ENCODE measurements at regions not wholly inside any gene's neighbourhood (a gene's known extent, or its start where the extent isn't known, plus 50 kb on each side); places are given as distances from the start of the nearest gene placed in this dataset.
"Not testable (repeated sequence)": the region's sequence is repeated elsewhere in the genome, so short reads cannot be mapped to it uniquely, and the experiment has no call there.

DNA sequence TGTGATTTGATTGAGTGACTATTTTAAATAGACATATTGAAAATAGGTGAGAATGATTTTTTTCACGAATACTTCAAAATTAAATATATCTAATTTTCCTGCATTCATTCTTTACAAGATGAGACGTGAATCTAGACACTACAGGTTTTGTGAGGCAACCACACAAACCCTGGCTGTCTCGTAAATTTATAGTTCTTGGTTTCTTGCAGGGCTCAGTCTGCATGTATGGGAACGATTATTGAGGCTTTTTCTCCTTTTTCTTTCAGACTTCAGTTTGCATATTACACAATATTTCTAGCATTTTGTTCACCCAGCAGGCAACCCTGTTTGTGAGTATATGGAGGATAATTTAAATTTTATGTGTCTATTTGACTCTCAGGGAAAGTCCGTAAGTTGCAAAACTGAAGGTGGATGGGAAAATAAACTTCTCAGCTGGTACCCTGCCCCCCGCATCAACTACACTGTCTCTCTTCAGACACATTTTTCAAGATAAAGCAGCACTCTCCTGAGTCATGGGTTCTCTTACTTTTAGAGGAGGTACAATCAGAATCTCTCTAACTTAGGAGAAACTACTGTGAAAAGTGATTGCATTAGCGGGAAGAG, 1349.3 kb downstream of the GRIK2 start:
- Histone ChIP-seq H3K9me3 (ENCODE audit: low read length) (no peaks in the 10 kb centered on the region), H3K4me3 (ENCODE audit: low read length) (no peak overlapping the region), H3K36me3 (ENCODE audit: insufficient read depth, low read length) (no peaks in the 10 kb centered on the region), H3K4me1 (ENCODE audit: insufficient read depth, low read length) (no peaks in the 10 kb centered on the region), H3K27ac (ENCODE audit: low read depth, low read length) (no peak overlapping the region), H3K27me3 (ENCODE audit: insufficient read depth, low read length, poor library complexity, severe bottlenecking) (no peaks in the 10 kb centered on the region)
- no peaks in the 10 kb centered on the region for H3K4me1 Mint-ChIP-seq
- H3K9me3 Mint-ChIP-seq, result peaks cover under 1 to 12% (median 3%) of the 10 kb centered on the region in 5 donors
- H3K4me3 Mint-ChIP-seq, result no peak overlapping the region
- DNase-seq, result no peak
- CTCF ChIA-PET, result no interaction called here
- H3K27ac Mint-ChIP-seq, result no peak overlapping the region
- no peaks in the 10 kb centered on the region for H3K36me3 Mint-ChIP-seq
- POLR2A ChIA-PET, result no interaction called here
- no peaks in the 10 kb centered on the region for H3K27me3 Mint-ChIP-seq

DNA sequence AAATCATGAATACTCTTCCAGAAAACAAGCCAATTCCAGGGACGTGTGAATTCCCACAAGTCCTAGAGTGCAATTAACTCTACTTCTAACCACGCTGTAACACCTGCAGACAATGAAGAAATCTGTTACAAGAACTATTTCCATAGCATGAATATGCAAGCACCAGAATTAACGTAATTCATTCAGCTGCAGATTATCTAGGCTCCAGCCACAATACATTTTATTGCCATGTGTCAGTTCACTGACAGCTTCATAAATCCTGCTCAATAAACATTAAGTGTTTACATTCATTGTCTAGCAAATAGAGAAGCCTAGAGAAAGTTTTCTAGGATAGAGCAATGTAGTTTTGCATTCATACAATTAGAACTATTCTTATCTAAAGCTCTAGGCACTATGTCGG, 1348.5 kb downstream of the GRIK2 start:
- no peak for DNase-seq
- Histone ChIP-seq H3K4me3 (ENCODE audit: low read length) (no peak overlapping the region), H3K27ac (ENCODE audit: low read depth, low read length) (no peak overlapping the region), H3K4me1 (ENCODE audit: insufficient read depth, low read length) (no peaks in the 10 kb centered on the region), H3K9me3 (ENCODE audit: low read length) (no peaks in the 10 kb centered on the region), H3K27me3 (ENCODE audit: insufficient read depth, low read length, poor library complexity, severe bottlenecking) (no peaks in the 10 kb centered on the region), H3K36me3 (ENCODE audit: insufficient read depth, low read length) (no peaks in the 10 kb centered on the region)
- ChIA-PET POLR2A (no interaction called here), CTCF (no interaction called here)
- Mint-ChIP-seq H3K4me1 (no peaks in the 10 kb centered on the region), H3K27me3 (no peaks in the 10 kb centered on the region), H3K27ac (no peak overlapping the region), H3K9me3 (peaks cover 2 to 15% (median 3%) of the 10 kb centered on the region in 5 donors), H3K36me3 (no peaks in the 10 kb centered on the region), H3K4me3 (no peak overlapping the region)

DNA sequence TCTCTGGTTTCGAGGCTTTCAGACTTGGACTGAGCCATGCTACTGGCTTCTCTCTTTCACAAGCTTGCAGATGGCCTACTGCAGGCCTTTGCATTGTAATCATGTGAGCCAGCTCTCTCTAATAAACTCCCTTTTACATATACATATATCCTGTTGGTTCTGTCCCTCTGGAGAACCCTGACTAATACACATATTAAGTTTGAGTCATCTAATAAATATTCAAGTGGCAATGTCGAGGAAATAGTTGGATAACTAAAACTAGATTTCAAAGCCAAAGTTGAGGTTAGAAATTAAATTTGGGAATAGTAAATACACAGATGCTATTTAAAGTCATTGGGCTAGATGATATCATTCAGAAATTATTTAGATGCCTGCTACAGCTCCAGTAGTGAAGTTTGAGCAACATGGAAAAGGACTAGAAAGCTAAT, 1343.4 kb downstream of the GRIK2 start:
- H3K4me3 ChIP-seq (ENCODE audit: low read length), result no peak overlapping the region
- Mint-ChIP-seq H3K9me3 (peaks cover 0 to 21% (median 2%) of the 10 kb centered on the region in 5 donors), H3K27me3 (no peaks in the 10 kb centered on the region), H3K27ac (no peak overlapping the region), H3K36me3 (no peaks in the 10 kb centered on the region), H3K4me1 (no peaks in the 10 kb centered on the region), H3K4me3 (no peak overlapping the region)
- H3K27ac ChIP-seq (ENCODE audit: low read depth, low read length), result no peak overlapping the region
- H3K9me3 ChIP-seq (ENCODE audit: low read length), result no peaks in the 10 kb centered on the region
- no peaks in the 10 kb centered on the region for H3K4me1 ChIP-seq (ENCODE audit: insufficient read depth, low read length)
- H3K36me3 ChIP-seq (ENCODE audit: insufficient read depth, low read length), result no peaks in the 10 kb centered on the region
- no peaks in the 10 kb centered on the region for H3K27me3 ChIP-seq (ENCODE audit: insufficient read depth, low read length, poor library complexity, severe bottlenecking)
- no peak for DNase-seq
- ChIA-PET CTCF (no interaction called here), POLR2A (no interaction called here)

DNA sequence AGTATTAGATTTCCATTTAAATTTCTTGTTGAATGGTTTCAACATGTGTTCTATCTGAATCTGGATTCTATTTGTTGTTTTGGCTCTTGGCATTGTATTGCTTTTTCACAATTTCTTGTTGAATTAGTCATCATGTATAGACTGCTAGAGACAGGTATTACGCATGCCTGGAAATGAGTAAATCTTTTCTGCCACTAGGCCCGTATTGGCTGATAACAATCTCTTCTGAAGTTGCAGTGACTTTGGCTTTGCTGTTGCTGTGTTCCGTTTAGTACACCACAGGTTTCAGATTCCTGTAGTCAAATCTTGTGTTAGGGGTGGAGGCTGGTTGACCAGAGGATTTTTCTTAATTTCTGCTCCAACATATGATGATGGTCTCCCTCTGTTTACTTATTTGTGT, 1339.4 kb downstream of the GRIK2 start:
- Histone ChIP-seq H3K4me3 (ENCODE audit: low read length) (no peak overlapping the region), H3K4me1 (ENCODE audit: insufficient read depth, low read length) (no peaks in the 10 kb centered on the region), H3K27me3 (ENCODE audit: insufficient read depth, low read length, poor library complexity, severe bottlenecking) (no peaks in the 10 kb centered on the region), H3K36me3 (ENCODE audit: insufficient read depth, low read length) (no peaks in the 10 kb centered on the region), H3K27ac (ENCODE audit: low read depth, low read length) (no peak overlapping the region), H3K9me3 (ENCODE audit: low read length) (no peaks in the 10 kb centered on the region)
- no peak for DNase-seq
- no peak overlapping the region for H3K4me3 Mint-ChIP-seq
- H3K36me3 Mint-ChIP-seq, result no peaks in the 10 kb centered on the region
- CTCF ChIA-PET, result no interaction called here
- POLR2A ChIA-PET, result no interaction called here
- H3K9me3 Mint-ChIP-seq, result peaks cover 0 to 16% (median 0%) of the 10 kb centered on the region in 5 donors
- H3K27ac Mint-ChIP-seq, result no peak overlapping the region
- no peaks in the 10 kb centered on the region for H3K4me1 Mint-ChIP-seq
- H3K27me3 Mint-ChIP-seq, result no peaks in the 10 kb centered on the region

DNA sequence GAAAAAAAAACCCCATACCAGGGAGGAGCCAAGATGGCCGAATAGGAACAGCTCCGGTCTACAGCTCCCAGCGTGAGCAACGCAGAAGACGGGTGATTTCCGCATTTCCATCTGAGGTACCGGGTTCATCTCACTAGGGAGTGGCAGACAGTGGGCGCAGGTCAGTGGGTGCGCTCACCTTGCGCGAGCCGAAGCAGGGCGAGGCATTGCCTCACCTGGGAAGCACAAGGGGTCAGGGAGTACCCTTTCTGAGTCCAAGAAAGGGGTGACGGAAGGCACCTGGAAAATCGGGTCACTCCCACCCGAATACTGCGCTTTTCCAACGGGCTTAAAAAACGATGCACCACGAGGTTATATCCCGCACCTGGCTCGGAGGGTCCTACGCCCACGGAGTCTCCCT, 1328.6 kb downstream of the GRIK2 start:
- H3K9me3 Mint-ChIP-seq, H3K4me1 Mint-ChIP-seq: not testable (repeated sequence)

DNA sequence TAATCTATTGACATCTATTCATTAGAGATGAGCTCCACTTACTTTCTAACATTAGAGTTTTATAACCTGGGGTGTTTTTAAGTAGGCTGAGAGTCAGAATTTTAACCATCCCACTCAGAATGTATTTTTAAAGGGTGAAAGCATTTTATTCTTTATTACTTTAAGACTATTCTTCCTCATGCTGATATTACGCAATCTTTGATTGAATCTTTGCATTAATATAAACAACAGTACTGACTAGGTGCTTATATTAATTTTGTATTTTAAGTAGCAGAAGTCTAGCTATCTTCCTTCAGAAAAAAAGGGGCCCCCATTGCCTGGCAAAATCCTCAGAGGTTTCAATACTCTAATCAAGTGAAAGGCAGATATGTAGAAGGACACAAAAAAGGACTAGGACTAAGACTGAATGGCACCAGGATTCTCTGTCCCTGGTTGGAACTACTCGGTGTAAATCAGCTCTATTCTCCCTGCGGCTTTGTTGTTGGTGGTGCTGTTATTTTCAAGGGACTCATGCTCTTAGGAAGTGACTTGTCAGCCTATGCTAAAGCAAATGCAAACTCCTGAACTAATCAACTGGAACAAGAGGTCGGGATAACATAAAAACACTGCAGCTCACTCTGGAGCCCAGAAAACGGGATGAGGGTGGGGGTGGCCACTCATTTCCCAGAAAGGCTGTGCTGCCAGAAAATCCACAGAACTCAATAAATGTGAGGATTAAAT, 1324.4 kb downstream of the GRIK2 start:
- Mint-ChIP-seq H3K4me3 (no peak overlapping the region), H3K4me1 (no peaks in the 10 kb centered on the region), H3K9me3 (peaks cover 0 to 7% (median 2%) of the 10 kb centered on the region in 5 donors)

More for the DNA sequence above, 1328.6 kb downstream of the GRIK2 start:
- H3K9me3 ChIP-seq (ENCODE audit: low read length); POLR2A ChIA-PET; H3K27ac Mint-ChIP-seq; DNase-seq; H3K36me3 Mint-ChIP-seq; H3K4me1 ChIP-seq (ENCODE audit: insufficient read depth, low read length); H3K4me3 Mint-ChIP-seq; H3K4me3 ChIP-seq (ENCODE audit: low read length); H3K36me3 ChIP-seq (ENCODE audit: insufficient read depth, low read length); H3K27ac ChIP-seq (ENCODE audit: low read depth, low read length); H3K27me3 Mint-ChIP-seq; H3K27me3 ChIP-seq (ENCODE audit: insufficient read depth, low read length, poor library complexity, severe bottlenecking); CTCF ChIA-PET: not testable (repeated sequence)

DNA sequence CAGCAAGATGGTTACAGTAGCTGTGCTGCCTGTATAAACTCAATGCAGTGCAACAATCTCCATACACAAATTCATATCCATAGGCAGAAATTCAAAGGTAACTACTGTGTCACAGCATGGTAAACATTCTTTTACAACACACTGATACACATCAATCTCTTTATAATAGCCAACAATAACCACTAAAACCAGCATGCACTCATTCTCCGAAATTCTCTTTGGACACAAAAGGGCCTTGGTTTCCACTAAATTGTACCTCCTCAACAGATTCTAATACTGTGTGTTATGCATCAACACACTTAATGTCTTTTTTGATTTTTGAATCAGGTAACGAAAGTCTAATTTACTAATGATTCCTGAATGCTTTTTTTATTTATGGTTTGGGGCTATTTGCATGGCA, 1323.7 kb downstream of the GRIK2 start:
- Mint-ChIP-seq H3K9me3 (peaks cover 0 to 7% (median 3%) of the 10 kb centered on the region in 5 donors), H3K27me3 (no peaks in the 10 kb centered on the region), H3K4me3 (no peak overlapping the region), H3K36me3 (no peaks in the 10 kb centered on the region), H3K4me1 (no peaks in the 10 kb centered on the region), H3K27ac (no peak overlapping the region)
- no peaks in the 10 kb centered on the region for H3K4me1 ChIP-seq (ENCODE audit: insufficient read depth, low read length)
- no peaks in the 10 kb centered on the region for H3K9me3 ChIP-seq (ENCODE audit: low read length)
- CTCF ChIA-PET, result no interaction called here
- H3K27me3 ChIP-seq (ENCODE audit: insufficient read depth, low read length, poor library complexity, severe bottlenecking), result no peaks in the 10 kb centered on the region
- no peak overlapping the region for H3K27ac ChIP-seq (ENCODE audit: low read depth, low read length)
- no peak overlapping the region for H3K4me3 ChIP-seq (ENCODE audit: low read length)
- POLR2A ChIA-PET, result no interaction called here
- no peaks in the 10 kb centered on the region for H3K36me3 ChIP-seq (ENCODE audit: insufficient read depth, low read length)
- DNase-seq, result no peak

More for the DNA sequence above, 1324.4 kb downstream of the GRIK2 start:
- Mint-ChIP-seq H3K36me3 (no peaks in the 10 kb centered on the region), H3K27ac (no peak overlapping the region), H3K27me3 (no peaks in the 10 kb centered on the region)
- Histone ChIP-seq H3K36me3 (ENCODE audit: insufficient read depth, low read length) (no peaks in the 10 kb centered on the region), H3K4me3 (ENCODE audit: low read length) (no peak overlapping the region), H3K9me3 (ENCODE audit: low read length) (no peaks in the 10 kb centered on the region), H3K27me3 (ENCODE audit: insufficient read depth, low read length, poor library complexity, severe bottlenecking) (no peaks in the 10 kb centered on the region), H3K4me1 (ENCODE audit: insufficient read depth, low read length) (no peaks in the 10 kb centered on the region), H3K27ac (ENCODE audit: low read depth, low read length) (no peak overlapping the region)
- ChIA-PET POLR2A (no interaction called here), CTCF (no interaction called here)
- DNase-seq, result no peak

DNA sequence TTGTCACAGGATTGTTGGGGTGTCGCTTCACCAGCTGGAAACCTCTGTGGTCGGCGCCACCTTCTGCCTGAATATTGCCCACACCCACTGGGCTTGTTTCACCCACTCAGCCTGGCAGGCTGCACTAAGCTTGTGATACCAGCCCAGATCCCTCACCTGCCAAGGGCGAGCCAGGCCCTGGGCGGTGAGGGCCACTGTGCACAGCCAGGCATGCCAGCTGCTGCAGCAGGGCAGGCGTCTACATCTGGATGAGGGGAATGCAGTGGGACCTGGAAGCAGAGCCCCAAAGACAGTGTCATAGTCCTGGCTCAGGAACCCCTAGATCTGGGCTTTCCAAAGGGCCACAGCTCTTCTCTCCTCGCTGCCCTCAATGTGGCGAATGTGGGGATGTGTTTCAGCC, 1307.5 kb downstream of the GRIK2 start:
- no peak overlapping the region for H3K27ac Mint-ChIP-seq

More for the DNA sequence above, 1307.5 kb downstream of the GRIK2 start:
- Histone ChIP-seq H3K36me3 (ENCODE audit: insufficient read depth, low read length) (no peaks in the 10 kb centered on the region), H3K27me3 (ENCODE audit: insufficient read depth, low read length, poor library complexity, severe bottlenecking) (no peaks in the 10 kb centered on the region), H3K9me3 (ENCODE audit: low read length) (no peaks in the 10 kb centered on the region), H3K4me3 (ENCODE audit: low read length) (no peak overlapping the region), H3K4me1 (ENCODE audit: insufficient read depth, low read length) (no peaks in the 10 kb centered on the region), H3K27ac (ENCODE audit: low read depth, low read length) (no peak overlapping the region)
- DNase-seq, result no peak
- Mint-ChIP-seq H3K27me3 (no peaks in the 10 kb centered on the region), H3K4me1 (no peaks in the 10 kb centered on the region), H3K4me3 (no peak overlapping the region), H3K9me3 (peaks cover 0 to 12% (median 4%) of the 10 kb centered on the region in 5 donors), H3K36me3 (peaks cover 0 to 4% (median 0%) of the 10 kb centered on the region in 3 donors)
- ChIA-PET CTCF (no interaction called here), POLR2A (no interaction called here)
